ENCODE measurements at regions not wholly inside any gene's neighbourhood (a gene's known extent, or its start where the extent isn't known, plus 50 kb on each side); places are given as distances from the start of the nearest gene placed in this dataset.
"Not testable (repeated sequence)": the region's sequence is repeated elsewhere in the genome, so short reads cannot be mapped to it uniquely, and the experiment has no call there.

GRCh38 chr12:5335069-5335468 is 96.8 kb upstream of the NTF3 start:
- no peaks in the 10 kb centered on the region for H3K79me2 ChIP-seq (ENCODE audit: insufficient read depth, low read depth)
- no peaks in the 10 kb centered on the region for H4K20me1 ChIP-seq (ENCODE audit: insufficient read depth)
- H3K27ac ChIP-seq, result no peak overlapping the region
- H3K4me1 ChIP-seq (ENCODE audit: low read depth, poor library complexity, severe bottlenecking), result no peaks in the 10 kb centered on the region
- no peak overlapping the region for H3K4me2 ChIP-seq
- no peak overlapping the region for H3K9ac ChIP-seq
- no peak for TF ChIP-seq CTCF (conservative IDR thresholded peaks at IDR 0.05; ENCODE audit: low read depth, low read length)
- H3K4me3 ChIP-seq (IDR thresholded peaks at IDR 0.05; ENCODE audit: insufficient read depth, low read depth, low read length), result no peak overlapping the region
- no peaks in the 10 kb centered on the region for H3K36me3 ChIP-seq (ENCODE audit: insufficient read depth)
- H2AFZ ChIP-seq (ENCODE audit: low read depth), result no peak overlapping the region
- H3K27me3 ChIP-seq (ENCODE audit: insufficient read depth, low read depth), result no peaks in the 10 kb centered on the region

- not testable (repeated sequence) for H3K4me1 ChIP-seq (ENCODE audit: low read depth, poor library complexity, severe bottlenecking); H3K79me2 ChIP-seq (ENCODE audit: insufficient read depth, low read depth); H3K9ac ChIP-seq; H4K20me1 ChIP-seq (ENCODE audit: insufficient read depth); H3K27me3 ChIP-seq (ENCODE audit: insufficient read depth, low read depth); H2AFZ ChIP-seq (ENCODE audit: low read depth); H3K36me3 ChIP-seq (ENCODE audit: insufficient read depth); H3K27ac ChIP-seq; H3K4me2 ChIP-seq; H3K4me3 ChIP-seq (IDR thresholded peaks at IDR 0.05; ENCODE audit: insufficient read depth, low read depth, low read length)
These were observed 90.8 kb upstream of the NTF3 start for GRCh38 chr12:5341086-5341485.

DNA sequence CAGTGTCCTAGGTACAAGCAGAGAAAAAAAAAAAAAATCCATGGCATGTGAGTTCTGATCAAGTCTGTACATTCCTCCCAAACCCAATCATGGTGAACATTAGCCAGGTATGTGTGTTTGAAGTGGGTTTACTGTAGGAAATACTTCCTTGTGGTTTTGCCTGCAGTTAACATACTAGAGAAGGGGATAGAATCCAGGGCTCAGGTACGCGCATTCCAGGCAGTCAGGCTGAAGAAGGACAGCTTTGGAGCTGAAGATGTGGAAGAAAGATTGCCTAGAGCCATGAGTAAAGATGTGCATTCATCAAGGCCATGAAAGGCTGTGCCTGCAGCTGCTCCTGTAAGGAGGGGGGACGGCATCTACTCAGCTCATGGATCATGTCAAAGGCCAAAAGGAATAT is 88.2 kb upstream of the NTF3 start:
- no peak overlapping the region for H2AFZ ChIP-seq (ENCODE audit: low read depth)
- no peaks in the 10 kb centered on the region for H4K20me1 ChIP-seq (ENCODE audit: insufficient read depth)
- no peaks in the 10 kb centered on the region for H3K36me3 ChIP-seq (ENCODE audit: insufficient read depth)
- no peaks in the 10 kb centered on the region for H3K27me3 ChIP-seq (ENCODE audit: insufficient read depth, low read depth)
- TF ChIP-seq CTCF (conservative IDR thresholded peaks at IDR 0.05; ENCODE audit: low read depth, low read length), result no peak
- no peaks in the 10 kb centered on the region for H3K4me1 ChIP-seq (ENCODE audit: low read depth, poor library complexity, severe bottlenecking)
- H3K4me2 ChIP-seq, result no peak overlapping the region
- no peak overlapping the region for H3K4me3 ChIP-seq (IDR thresholded peaks at IDR 0.05; ENCODE audit: insufficient read depth, low read depth, low read length)
- no peak overlapping the region for H3K27ac ChIP-seq
- no peaks in the 10 kb centered on the region for H3K79me2 ChIP-seq (ENCODE audit: insufficient read depth, low read depth)
- no peak overlapping the region for H3K9ac ChIP-seq

- no peaks in the 10 kb centered on the region for H3K36me3 ChIP-seq (ENCODE audit: insufficient read depth)
- no peaks in the 10 kb centered on the region for H4K20me1 ChIP-seq (ENCODE audit: insufficient read depth)
- no peak overlapping the region for H3K9ac ChIP-seq
- H3K4me1 ChIP-seq (ENCODE audit: low read depth, poor library complexity, severe bottlenecking), result no peaks in the 10 kb centered on the region
- TF ChIP-seq CTCF (conservative IDR thresholded peaks at IDR 0.05; ENCODE audit: low read depth, low read length), result no peak
- no peak overlapping the region for H3K4me2 ChIP-seq
- H3K27me3 ChIP-seq (ENCODE audit: insufficient read depth, low read depth), result no peaks in the 10 kb centered on the region
- no peak overlapping the region for H3K27ac ChIP-seq
- H2AFZ ChIP-seq (ENCODE audit: low read depth), result no peak overlapping the region
- no peak overlapping the region for H3K4me3 ChIP-seq (IDR thresholded peaks at IDR 0.05; ENCODE audit: insufficient read depth, low read depth, low read length)
- H3K79me2 ChIP-seq (ENCODE audit: insufficient read depth, low read depth), result no peaks in the 10 kb centered on the region
These were observed 87.8 kb upstream of the NTF3 start for GRCh38 chr12:5344131-5344530.

- H3K36me3 ChIP-seq (ENCODE audit: insufficient read depth), result no peaks in the 10 kb centered on the region
- H3K9ac ChIP-seq, result no peak overlapping the region
- no peak overlapping the region for H3K27ac ChIP-seq
- H3K4me1 ChIP-seq (ENCODE audit: low read depth, poor library complexity, severe bottlenecking), result no peaks in the 10 kb centered on the region
- TF ChIP-seq CTCF (conservative IDR thresholded peaks at IDR 0.05; ENCODE audit: low read depth, low read length), result no peak
- no peaks in the 10 kb centered on the region for H3K27me3 ChIP-seq (ENCODE audit: insufficient read depth, low read depth)
- no peak overlapping the region for H2AFZ ChIP-seq (ENCODE audit: low read depth)
- no peak overlapping the region for H3K4me2 ChIP-seq
- H3K4me3 ChIP-seq (IDR thresholded peaks at IDR 0.05; ENCODE audit: insufficient read depth, low read depth, low read length), result no peak overlapping the region
- no peaks in the 10 kb centered on the region for H4K20me1 ChIP-seq (ENCODE audit: insufficient read depth)
- no peaks in the 10 kb centered on the region for H3K79me2 ChIP-seq (ENCODE audit: insufficient read depth, low read depth)
These were observed 86.4 kb upstream of the NTF3 start for GRCh38 chr12:5345534-5345933.
